ENCODE measurements at regions not wholly inside any gene's neighbourhood (a gene's known extent, or its start where the extent isn't known, plus 50 kb on each side); places are given as distances from the start of the nearest gene placed in this dataset.
"Not testable (repeated sequence)": the region's sequence is repeated elsewhere in the genome, so short reads cannot be mapped to it uniquely, and the experiment has no call there.

GRCh38 chr16:72598696-72599095, 426.7 kb upstream of the PMFBP1 start:
- DNase-seq = no peak

GRCh38 chr16:72597938-72598337, 426.0 kb upstream of the PMFBP1 start:
- no peak for DNase-seq

DNA sequence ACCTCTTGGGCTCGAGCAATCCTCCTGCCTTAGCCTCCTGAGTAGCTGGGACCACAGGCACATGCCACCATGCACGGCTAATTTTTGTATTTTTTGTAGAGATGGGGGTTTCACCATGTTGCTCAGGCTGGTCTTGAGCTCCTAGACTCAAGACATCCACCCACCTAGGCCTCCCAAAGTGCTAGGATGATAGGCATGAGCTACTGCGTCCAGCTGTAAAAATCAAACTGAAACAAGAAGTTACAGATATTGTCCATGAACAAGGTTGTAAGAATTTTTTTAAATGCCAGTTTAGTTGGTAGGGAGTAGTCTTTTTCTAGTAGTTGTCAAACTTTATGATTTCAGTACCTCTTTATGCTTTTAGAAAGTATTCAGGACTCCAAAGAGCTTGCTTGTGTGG, 424.4 kb upstream of the PMFBP1 start:
- no peak for DNase-seq

DNA sequence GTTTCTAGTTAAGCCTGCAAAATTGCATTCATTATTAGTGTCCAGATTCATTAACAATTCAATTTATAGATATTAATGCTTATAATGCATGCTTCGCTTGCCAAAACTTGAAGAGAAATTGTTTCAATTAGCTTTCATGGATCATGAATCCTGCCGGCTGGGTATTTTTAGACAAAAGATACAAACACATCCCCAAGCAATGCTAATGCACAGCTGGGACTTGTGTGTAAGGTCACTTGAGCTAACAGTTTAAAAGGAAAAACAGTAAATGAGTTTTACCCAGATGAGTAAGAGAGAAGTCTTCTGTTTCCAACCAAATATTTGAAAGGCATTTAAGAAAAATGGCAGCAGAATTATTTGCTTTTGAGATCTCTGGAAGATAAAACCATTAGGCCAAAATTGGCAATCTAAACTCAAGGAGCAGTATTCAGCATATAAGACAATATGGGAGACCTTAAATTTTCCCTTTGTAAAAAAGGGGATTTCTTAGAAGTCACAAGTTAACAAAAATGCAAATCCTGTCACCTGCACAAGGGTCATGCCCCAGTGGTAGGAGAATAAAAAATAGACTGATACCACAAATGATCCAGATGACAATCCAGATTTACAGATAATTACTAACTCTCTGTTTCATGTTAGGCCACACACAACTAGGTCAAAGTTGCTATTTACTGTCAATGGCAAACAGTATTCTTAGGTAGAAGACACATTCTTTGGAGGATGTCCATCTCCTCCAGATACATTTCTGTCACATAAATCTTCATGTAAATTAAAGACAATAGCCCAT, 418.4 kb upstream of the PMFBP1 start:
- DNase-seq = no peak

- DNase-seq = no peak
Observed at GRCh38 chr16:72588551-72588950, 416.6 kb upstream of the PMFBP1 start.

GRCh38 chr16:72578061-72578460, 406.1 kb upstream of the PMFBP1 start:
- not testable (repeated sequence) for DNase-seq

- no peak for DNase-seq
Observed at GRCh38 chr16:72576189-72576588, 404.2 kb upstream of the PMFBP1 start.

DNA sequence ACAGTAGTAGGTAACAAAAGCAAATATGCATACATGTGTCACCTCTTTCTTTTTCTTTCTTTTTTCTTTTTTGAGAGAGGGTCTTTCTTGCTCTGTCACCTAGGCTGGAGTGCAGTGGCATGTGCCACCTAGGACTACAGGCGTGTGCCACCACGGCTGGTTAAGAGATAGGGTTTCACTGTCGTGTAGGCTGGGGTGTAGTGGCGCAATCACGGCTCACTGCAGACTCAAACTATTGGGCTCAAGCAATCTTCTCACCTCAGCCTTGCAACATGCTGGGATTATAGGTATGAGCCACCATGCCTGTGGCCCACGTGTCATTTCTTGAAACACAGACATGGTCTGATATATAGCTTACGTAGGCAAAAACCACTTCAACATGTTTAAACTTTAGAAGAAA, 397.7 kb upstream of the PMFBP1 start:
- DNase-seq = no peak

GRCh38 chr16:72568502-72568901, 396.5 kb upstream of the PMFBP1 start:
- no peak for DNase-seq

- no peak for DNase-seq
Observed at GRCh38 chr16:72566174-72566573, 394.2 kb upstream of the PMFBP1 start.

GRCh38 chr16:72565106-72565505, 393.2 kb upstream of the PMFBP1 start:
- no peak for DNase-seq

DNA sequence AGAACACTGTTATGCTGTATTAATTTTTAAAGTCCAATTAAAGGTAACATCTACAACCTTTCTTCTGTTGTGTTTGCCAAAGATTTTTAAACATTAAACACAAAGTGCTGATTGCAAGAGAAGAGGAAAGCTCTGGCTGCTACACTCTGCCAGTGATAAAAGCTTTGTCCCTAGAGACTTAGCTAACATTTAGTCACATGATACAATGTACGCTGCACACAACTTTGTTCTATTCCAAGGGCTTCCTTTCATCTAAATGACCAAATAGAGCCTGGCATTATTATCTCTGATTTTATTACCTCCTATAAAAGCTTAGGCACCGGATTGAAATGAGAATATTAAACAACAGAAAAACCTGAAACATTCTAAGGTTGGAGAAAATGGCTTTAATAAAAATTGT, 388.7 kb upstream of the PMFBP1 start:
- DNase-seq = no peak

DNA sequence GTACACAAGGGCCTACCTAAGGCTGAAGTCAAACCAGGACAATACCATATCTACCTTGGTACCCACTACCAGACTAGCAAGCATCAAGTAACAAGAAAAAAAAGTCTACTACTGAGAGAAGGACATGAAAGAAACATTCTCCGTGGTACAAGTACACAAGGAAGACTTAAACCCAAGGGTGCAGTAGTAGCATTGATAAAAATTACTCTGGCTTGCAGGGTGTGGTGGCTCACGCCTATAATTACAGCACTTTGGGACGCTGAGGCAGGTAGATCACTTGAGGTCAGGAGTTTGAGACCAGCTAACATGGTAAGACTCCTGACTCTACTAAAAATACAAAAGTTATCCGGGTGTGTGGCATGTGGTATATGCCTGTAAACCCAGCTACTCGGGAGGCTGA, 386.5 kb upstream of the PMFBP1 start:
- DNase-seq = no peak

DNA sequence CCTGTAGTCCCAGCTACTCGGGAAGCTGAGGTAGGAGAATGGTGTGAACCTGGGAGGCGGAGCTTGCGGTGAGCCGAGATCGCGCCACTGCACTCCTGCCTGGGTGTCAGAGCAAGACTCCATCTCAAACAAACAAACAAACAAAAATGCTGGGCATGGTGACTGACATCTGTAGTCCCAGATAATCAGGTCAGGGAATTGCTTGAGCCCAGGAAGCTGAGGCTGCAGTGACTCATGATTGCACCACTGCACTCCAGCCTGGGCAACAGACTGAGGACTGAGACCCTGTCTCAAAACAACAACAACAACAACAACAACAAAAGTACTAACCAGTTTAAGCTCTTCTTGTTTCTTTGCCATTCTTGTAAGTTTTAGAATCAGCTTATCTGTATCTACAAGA, 383.0 kb upstream of the PMFBP1 start:
- no peak for DNase-seq

- DNase-seq = no peak
Observed at GRCh38 chr16:72552654-72553053, 380.7 kb upstream of the PMFBP1 start.

DNA sequence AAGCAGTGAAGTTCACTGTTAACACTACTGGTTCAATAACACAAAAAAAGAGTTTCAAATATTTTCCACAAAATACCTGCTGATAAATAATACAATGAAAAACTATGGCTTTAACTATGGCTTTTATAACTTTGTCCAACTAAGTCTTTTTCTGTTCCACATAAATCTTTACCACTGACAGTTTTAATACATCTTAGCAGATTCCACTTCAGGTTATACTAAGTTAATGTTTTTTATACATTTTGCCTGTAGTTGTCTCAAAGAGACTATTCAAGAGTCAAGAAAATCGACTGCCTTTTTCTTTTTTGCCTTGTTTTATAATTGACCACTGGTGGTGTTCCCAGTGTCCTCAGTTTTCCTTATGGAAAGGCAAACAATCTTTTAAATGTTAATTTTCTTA, 379.7 kb upstream of the PMFBP1 start:
- no peak for DNase-seq

- no peak for DNase-seq
Observed at GRCh38 chr16:72549878-72550277, 377.9 kb upstream of the PMFBP1 start.

GRCh38 chr16:72542102-72542501, 370.1 kb upstream of the PMFBP1 start:
- DNase-seq = no peak

DNA sequence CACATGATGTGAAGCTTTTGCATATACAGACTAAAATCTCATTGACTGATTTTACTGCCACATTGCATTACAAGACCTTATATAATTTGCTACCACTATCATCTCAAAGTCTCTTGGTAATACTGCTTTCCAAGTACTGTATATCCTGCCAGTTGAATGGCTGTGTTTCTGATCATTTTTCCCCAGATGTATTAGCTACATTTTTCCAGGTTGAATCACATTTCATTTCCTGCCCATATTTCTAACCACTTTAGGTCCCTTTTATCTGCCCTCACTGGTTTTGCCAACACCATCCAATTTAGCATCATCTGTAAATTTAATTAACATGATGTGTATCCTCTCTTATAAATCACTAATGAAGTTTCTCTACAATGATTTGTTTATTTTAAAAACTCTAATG, 365.7 kb upstream of the PMFBP1 start:
- DNase-seq = no peak

DNA sequence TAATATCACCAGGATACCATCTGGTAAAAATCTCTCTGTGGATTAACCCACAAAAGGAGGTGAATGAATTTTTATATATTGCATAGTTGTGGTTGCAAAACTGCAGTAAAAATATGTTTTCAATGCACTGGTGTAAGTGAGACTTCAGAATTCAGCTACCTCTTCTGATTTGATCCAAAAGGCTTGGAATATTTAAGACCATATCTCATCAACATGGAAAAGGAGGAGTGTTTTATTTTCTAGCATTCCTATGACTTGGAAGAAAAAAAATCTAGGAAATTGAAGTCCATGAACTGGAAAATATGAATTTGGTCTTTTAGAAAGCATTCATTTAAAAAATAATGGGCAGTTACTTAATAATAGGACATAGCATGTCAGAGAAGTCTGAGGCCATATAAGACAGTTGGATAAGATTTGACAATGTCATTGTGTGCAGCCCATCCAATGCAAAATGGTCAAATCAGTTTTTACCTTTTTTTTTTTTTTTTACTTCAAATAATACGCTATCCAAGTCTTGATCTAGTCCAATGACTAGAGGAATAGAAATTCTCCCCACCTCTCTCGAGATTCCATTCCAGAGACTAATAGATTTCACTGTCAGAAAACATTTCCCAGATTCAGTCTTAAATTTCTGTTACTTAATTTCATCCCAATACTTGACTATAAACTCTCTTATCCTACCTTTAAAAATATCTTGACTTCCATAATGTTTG, 364.9 kb upstream of the PMFBP1 start:
- no peak for DNase-seq

GRCh38 chr16:72532906-72533410, 361.0 kb upstream of the PMFBP1 start:
- DNase-seq = no peak

GRCh38 chr16:72530434-72530833, 358.5 kb upstream of the PMFBP1 start:
- DNase-seq = no peak

- no peak for DNase-seq
Observed at GRCh38 chr16:72523087-72523486, 351.1 kb upstream of the PMFBP1 start.

Data from anterior cingulate cortex (tissue), 58 donors.